Central memory CD8-positive, alpha-beta T cell (primary cell): ENCODE measurements at regions not wholly inside any gene's neighbourhood (a gene's known extent, or its start where the extent isn't known, plus 50 kb on each side); places are given as distances from the start of the nearest gene placed in this dataset.

Experiments
- ATAC-seq: fragments of 150-1000 bp; cut with Tn5 transposase; replicated peaks from 2 replicates; pipeline ENCODE4 v1.10.0; 2022; ENCODE audit warnings: mild to moderate bottlenecking, moderate FRiP score, moderate number of reproducible peaks; ENCODE audit not compliant: poor library complexity, severe bottlenecking; ENCODE audit errors: extremely low read depth
- DNase-seq, 2 donors: peaks; one replicate each; pipeline ENCODE4 v3.0.0; 2021; ENCODE audit warnings: low spot score in 2 of 2
- H3K27ac Mint-ChIP-seq: one replicate; pipeline ENCODE4 v1.8.0; 2022; ENCODE audit warnings: low read depth, mild to moderate bottlenecking, moderate library complexity, mixed read lengths
- H3K27me3 Mint-ChIP-seq: one replicate; pipeline ENCODE4 v1.8.0; 2022; ENCODE audit warnings: mixed read lengths
- H3K36me3 Mint-ChIP-seq: one replicate; pipeline ENCODE4 v1.8.0; 2022; ENCODE audit warnings: mild to moderate bottlenecking, moderate library complexity, mixed read lengths; ENCODE audit not compliant: insufficient read depth
- H3K4me1 Mint-ChIP-seq: one replicate; pipeline ENCODE4 v1.8.0; 2022; ENCODE audit warnings: mixed read lengths
- H3K4me3 Mint-ChIP-seq: one replicate; pipeline ENCODE4 v1.8.0; 2022; ENCODE audit warnings: mild to moderate bottlenecking, moderate library complexity, mixed read lengths
- H3K9me3 Mint-ChIP-seq: one replicate; pipeline ENCODE4 v1.8.0; 2022; ENCODE audit warnings: mixed read lengths

DNA sequence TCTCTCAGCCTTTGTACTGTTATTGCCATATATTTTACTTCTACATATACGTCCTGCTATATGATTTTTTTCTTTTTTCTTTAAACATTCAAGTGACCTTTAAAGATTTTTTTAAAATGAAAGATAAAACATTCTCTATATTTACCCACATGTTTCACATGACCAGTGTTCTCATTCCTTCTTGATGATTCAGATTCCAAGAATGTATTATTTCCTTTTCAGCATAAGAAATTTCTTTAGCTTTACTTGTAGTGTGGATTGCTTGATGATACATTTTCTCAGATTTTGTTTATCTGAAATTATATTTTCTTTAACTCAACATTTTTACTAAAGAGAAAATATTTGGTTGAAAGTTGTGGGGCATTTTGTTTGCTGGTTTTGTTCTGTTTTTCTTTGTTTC is 792.1 kb downstream of the BRINP1 start:
- ATAC-seq (no peak), DNase-seq (no peak)
- no peaks in the 10 kb centered on the region for H3K27me3 Mint-ChIP-seq
- H3K36me3 Mint-ChIP-seq: no peaks in the 10 kb centered on the region
- no peak overlapping the region for H3K27ac Mint-ChIP-seq
- H3K9me3 Mint-ChIP-seq: peaks cover 12% of the 10 kb centered on the region
- H3K4me1 Mint-ChIP-seq: no peaks in the 10 kb centered on the region
- H3K4me3 Mint-ChIP-seq: no peak overlapping the region

- Mint-ChIP-seq H3K27ac (no peak overlapping the region), H3K36me3 (no peaks in the 10 kb centered on the region), H3K4me3 (no peak overlapping the region), H3K27me3 (no peaks in the 10 kb centered on the region), H3K4me1 (no peaks in the 10 kb centered on the region), H3K9me3 (peaks cover 12% of the 10 kb centered on the region)
- ATAC-seq: no peak
- DNase-seq: no peak
Measured at GRCh38 chr9:118578467-118578866, 790.8 kb downstream of the BRINP1 start.

DNA sequence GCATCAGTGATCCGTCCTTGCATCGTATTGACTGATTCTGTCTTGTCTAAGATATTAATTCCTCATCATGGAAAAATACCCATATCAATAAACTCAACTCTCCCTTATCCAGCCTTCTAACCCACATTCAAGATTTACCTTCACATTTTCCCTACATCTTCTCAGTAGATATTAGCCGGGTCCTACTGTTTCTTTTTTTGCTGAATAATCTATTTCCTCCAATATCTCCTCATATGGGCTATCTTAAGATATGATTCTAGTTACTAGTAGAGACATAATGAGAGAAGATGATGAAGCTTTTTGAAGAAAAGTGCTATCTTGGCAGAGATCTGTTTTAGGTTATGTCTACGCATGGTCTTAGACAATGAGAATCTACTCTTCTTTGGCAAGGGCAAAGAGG is 785.8 kb downstream of the BRINP1 start:
- Mint-ChIP-seq H3K4me3 (no peak overlapping the region), H3K4me1 (no peaks in the 10 kb centered on the region), H3K27me3 (no peaks in the 10 kb centered on the region), H3K9me3 (peaks cover 13% of the 10 kb centered on the region), H3K36me3 (no peaks in the 10 kb centered on the region), H3K27ac (no peak overlapping the region)
- DNase-seq (no peak), ATAC-seq (no peak)

DNA sequence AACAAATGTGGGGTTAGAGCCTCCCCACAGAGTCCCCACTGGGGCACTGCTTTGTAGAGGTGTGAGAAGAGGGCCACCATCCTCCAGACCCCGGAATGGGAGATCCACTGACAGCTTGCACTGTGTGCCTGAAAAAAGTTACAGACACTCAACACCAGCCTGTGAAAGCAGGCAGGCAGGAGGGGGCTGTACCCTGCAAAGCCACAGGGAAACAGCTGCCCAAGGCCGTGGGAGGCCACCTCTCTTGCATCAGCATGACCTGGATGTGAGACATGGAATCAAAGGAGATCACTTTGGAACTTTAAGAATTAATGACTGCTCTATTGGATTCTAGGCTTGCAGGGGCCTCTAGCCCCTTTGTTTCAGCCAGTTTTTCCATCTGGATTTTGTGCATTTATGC is 782.3 kb downstream of the BRINP1 start:
- Mint-ChIP-seq H3K27ac (no peak overlapping the region), H3K4me3 (no peak overlapping the region), H3K36me3 (no peaks in the 10 kb centered on the region), H3K27me3 (no peaks in the 10 kb centered on the region), H3K4me1 (no peaks in the 10 kb centered on the region), H3K9me3 (peaks cover 13% of the 10 kb centered on the region)
- no peak for DNase-seq
- ATAC-seq: no peak

- no peaks in the 10 kb centered on the region for H3K4me1 Mint-ChIP-seq
- peaks cover 5% of the 10 kb centered on the region for H3K9me3 Mint-ChIP-seq
- no peak for ATAC-seq
- H3K36me3 Mint-ChIP-seq: no peaks in the 10 kb centered on the region
- H3K4me3 Mint-ChIP-seq: no peak overlapping the region
- H3K27me3 Mint-ChIP-seq: no peaks in the 10 kb centered on the region
- no peak overlapping the region for H3K27ac Mint-ChIP-seq
- no peak for DNase-seq
Measured at GRCh38 chr9:118594428-118594827, 774.8 kb downstream of the BRINP1 start.

- H3K27ac Mint-ChIP-seq: no peak overlapping the region
- DNase-seq: no peak
- no peaks in the 10 kb centered on the region for H3K4me1 Mint-ChIP-seq
- H3K9me3 Mint-ChIP-seq: peaks cover 5% of the 10 kb centered on the region
- H3K36me3 Mint-ChIP-seq: no peaks in the 10 kb centered on the region
- H3K27me3 Mint-ChIP-seq: no peaks in the 10 kb centered on the region
- ATAC-seq: no peak
- H3K4me3 Mint-ChIP-seq: no peak overlapping the region
Measured at GRCh38 chr9:118595719-118596305, 773.4 kb downstream of the BRINP1 start.

- no peaks in the 10 kb centered on the region for H3K36me3 Mint-ChIP-seq
- no peak overlapping the region for H3K27ac Mint-ChIP-seq
- H3K4me1 Mint-ChIP-seq: no peaks in the 10 kb centered on the region
- peaks cover 5% of the 10 kb centered on the region for H3K9me3 Mint-ChIP-seq
- ATAC-seq (no peak), DNase-seq (no peak)
- no peak overlapping the region for H3K4me3 Mint-ChIP-seq
- no peaks in the 10 kb centered on the region for H3K27me3 Mint-ChIP-seq
Measured at GRCh38 chr9:118596374-118597015, 772.7 kb downstream of the BRINP1 start.

DNA sequence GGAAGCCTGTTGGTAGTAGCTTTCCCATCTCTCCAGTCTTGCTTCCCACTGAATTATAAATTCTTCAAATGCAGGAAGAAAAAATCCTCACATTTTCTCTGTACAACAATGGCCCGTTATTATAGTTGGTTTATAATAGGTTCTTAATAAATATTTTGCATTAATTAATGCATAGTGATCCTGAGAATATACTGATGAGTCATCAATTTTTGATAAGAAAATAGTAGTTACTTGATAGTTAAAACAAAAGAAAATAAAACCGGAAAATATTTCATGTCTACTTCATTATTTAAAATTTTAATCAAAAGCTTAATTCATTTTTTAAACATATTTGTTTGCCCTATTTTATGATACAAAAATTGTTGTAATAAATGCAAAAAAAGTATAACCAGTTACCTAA is 762.6 kb downstream of the BRINP1 start:
- DNase-seq (no peak), ATAC-seq (no peak)
- Mint-ChIP-seq H3K27me3 (no peaks in the 10 kb centered on the region), H3K36me3 (no peaks in the 10 kb centered on the region), H3K27ac (no peak overlapping the region), H3K9me3 (peaks cover 4% of the 10 kb centered on the region), H3K4me1 (no peaks in the 10 kb centered on the region), H3K4me3 (no peak overlapping the region)

- Mint-ChIP-seq H3K9me3 (peaks cover 6% of the 10 kb centered on the region), H3K36me3 (no peaks in the 10 kb centered on the region), H3K4me1 (no peaks in the 10 kb centered on the region), H3K27ac (no peak overlapping the region), H3K27me3 (no peaks in the 10 kb centered on the region), H3K4me3 (no peak overlapping the region)
- no peak for ATAC-seq
- no peak for DNase-seq
Measured at GRCh38 chr9:118609355-118610044, 759.7 kb downstream of the BRINP1 start.

GRCh38 chr9:118612201-118612600 is 757.0 kb downstream of the BRINP1 start:
- Mint-ChIP-seq H3K4me1 (no peaks in the 10 kb centered on the region), H3K4me3 (no peak overlapping the region), H3K27ac (no peak overlapping the region), H3K36me3 (no peaks in the 10 kb centered on the region), H3K9me3 (peaks cover 6% of the 10 kb centered on the region), H3K27me3 (no peaks in the 10 kb centered on the region)
- ATAC-seq (no peak), DNase-seq (no peak)

- Mint-ChIP-seq H3K27me3 (no peaks in the 10 kb centered on the region), H3K36me3 (no peaks in the 10 kb centered on the region), H3K9me3 (peaks cover 14% of the 10 kb centered on the region), H3K27ac (no peak overlapping the region), H3K4me3 (no peak overlapping the region), H3K4me1 (no peaks in the 10 kb centered on the region)
- DNase-seq (no peak), ATAC-seq (no peak)
Measured at GRCh38 chr9:118613996-118614395, 755.2 kb downstream of the BRINP1 start.

DNA sequence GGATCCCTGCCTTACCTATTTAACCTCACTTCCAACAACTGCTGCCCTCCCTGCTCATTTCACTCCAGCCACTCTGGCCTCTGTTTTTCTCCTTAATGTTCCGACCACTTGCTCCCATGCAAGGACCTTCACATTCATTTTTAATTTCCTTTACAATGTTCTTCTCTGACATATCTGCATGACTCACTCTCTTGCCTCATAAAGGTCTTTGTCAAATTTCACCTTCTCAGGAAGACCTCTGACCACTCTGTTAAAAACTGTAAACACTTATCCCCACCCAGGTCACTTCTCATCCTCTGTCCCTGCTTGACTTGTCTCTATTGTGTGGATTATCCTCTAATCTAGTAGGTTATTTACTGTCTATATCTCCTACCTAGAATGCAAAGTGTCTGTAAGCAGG is 751.2 kb downstream of the BRINP1 start:
- H3K36me3 Mint-ChIP-seq: no peaks in the 10 kb centered on the region
- no peaks in the 10 kb centered on the region for H3K4me1 Mint-ChIP-seq
- no peak for ATAC-seq

GRCh38 chr9:118618849-118619248 is 750.4 kb downstream of the BRINP1 start:
- Mint-ChIP-seq H3K36me3 (no peaks in the 10 kb centered on the region), H3K27ac (no peak overlapping the region), H3K4me1 (no peaks in the 10 kb centered on the region), H3K4me3 (no peak overlapping the region), H3K9me3 (peaks cover 8% of the 10 kb centered on the region), H3K27me3 (no peaks in the 10 kb centered on the region)
- ATAC-seq (no peak), DNase-seq (no peak)

More for the DNA sequence above, 751.2 kb downstream of the BRINP1 start:
- no peaks in the 10 kb centered on the region for H3K27me3 Mint-ChIP-seq
- H3K9me3 Mint-ChIP-seq: peaks cover 8% of the 10 kb centered on the region
- no peak overlapping the region for H3K4me3 Mint-ChIP-seq
- H3K27ac Mint-ChIP-seq: no peak overlapping the region
- no peak for DNase-seq
